ENCODE measurements at regions not wholly inside any gene's neighbourhood (a gene's known extent, or its start where the extent isn't known, plus 50 kb on each side); places are given as distances from the start of the nearest gene placed in this dataset.
"Not testable (repeated sequence)": the region's sequence is repeated elsewhere in the genome, so short reads cannot be mapped to it uniquely, and the experiment has no call there.

GRCh38 chr4:188737251-188738002 lies 598.2 kb downstream of the TRIML1 start:
- no peak for DNase-seq (ENCODE audit: low read depth)

DNA sequence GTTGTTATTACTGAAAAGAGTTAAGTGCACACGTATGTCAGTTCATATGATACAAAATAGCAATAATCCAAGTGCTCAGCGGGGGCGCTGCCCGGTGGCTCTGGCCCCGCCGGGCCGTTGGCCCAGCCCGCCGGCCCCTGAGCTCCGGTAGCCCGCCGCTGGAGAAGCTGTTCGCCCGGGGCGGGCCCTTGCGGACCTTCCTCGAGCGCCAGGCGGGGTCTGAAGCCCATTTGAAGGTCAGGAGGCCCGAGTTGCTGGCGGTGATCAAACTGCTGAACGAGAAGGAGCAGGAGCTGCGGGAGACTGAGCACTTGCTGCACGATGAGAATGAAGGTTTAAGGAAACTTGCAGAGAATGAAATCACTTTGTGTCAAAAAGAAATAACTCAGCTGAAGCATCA lies 599.0 kb downstream of the TRIML1 start:
- DNase-seq (ENCODE audit: low read depth) = not testable (repeated sequence)

DNA sequence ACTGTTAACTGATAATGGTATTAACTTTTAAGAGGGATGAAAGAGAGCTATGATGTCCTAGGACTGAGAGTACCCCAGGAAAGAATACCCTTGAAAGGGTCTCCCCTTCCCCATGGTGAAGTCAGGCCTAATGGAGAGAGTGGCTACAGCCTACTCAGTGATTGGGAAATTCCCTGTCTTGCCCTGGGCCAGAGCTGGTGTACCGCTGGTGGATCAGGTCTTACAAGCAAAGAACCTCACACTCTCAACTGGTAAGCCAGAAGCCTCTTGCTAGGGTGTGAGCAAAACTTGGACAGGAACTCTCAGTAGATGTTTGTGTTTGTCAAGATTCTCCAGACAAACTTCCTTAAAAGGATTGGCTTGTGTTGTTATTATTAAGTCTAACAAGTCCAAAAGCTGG lies 600.9 kb downstream of the TRIML1 start:
- DNase-seq (ENCODE audit: low read depth) = not testable (repeated sequence)

DNA sequence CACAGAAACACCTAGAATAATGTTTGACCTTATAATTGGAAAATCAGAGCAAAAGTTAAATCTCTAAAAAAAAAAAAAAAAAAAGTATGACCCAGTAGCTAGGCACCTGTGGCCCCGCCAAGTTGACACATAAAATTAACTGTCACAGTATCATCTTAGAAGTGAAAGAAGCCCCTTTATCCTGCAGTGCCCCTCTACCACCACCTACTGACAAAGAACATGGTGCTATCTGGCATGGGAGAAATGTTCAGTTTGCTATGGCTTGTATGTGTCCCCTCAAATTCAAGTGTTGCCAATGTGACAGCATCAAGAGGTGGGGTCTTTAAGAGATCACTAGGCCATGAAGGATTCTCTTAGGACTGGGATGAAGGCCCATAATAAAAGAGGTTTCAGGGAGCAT lies 601.5 kb downstream of the TRIML1 start:
- DNase-seq (ENCODE audit: low read depth) = not testable (repeated sequence)

DNA sequence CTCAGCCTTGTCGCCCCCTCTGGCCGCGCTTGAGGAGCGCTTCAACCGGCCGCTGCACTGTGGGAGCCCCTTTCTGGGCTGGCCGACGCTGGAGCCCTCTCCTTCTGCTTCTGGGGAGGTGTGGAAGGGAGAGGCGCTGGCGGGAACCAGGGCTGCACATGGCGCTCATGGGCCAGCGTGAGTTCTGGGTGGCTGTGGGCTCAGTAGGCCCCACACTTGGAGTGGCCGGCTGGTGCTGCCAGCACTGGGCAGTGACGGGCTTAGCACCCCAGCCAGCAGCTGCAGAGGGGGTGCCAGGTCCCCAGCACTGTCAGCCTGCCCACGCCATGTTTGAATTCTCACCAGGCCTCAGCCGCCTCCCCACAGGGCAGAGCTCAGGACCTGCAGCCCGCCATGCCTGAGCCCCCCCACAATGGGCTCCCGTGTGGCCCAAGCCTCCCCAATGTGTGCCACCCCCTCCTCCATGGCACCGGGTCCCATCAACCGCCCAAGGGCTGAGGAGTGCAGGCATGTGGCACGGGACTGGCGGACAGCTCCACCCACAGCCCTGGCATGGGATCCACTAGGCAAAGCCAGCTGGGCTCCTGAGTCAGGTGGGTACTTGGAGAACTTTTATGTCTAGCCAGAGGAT lies 615.2 kb downstream of the TRIML1 start:
- no peak for DNase-seq (ENCODE audit: low read depth)

DNA sequence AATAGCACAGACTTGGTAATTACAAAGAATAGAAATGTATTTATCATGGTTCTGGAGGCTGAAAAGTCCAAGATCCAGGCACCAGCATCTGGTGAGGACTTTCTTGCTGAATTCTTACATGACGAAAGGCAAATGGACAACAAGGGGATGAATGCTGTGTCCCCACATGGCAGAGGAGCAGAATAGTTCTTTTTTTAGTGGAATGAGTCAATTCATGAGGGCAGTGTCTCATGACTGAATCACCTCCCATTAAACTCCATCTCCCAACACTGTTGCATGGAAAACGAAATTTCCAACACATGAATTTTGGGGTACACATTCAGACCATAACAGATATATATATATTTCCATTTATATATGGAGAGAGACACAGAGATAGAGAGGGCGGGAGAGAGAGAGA lies 628.3 kb downstream of the TRIML1 start:
- no peak for DNase-seq (ENCODE audit: low read depth)

- no peak for DNase-seq (ENCODE audit: low read depth)
These were observed 639.7 kb downstream of the TRIML1 start for GRCh38 chr4:188778905-188779304.

DNA sequence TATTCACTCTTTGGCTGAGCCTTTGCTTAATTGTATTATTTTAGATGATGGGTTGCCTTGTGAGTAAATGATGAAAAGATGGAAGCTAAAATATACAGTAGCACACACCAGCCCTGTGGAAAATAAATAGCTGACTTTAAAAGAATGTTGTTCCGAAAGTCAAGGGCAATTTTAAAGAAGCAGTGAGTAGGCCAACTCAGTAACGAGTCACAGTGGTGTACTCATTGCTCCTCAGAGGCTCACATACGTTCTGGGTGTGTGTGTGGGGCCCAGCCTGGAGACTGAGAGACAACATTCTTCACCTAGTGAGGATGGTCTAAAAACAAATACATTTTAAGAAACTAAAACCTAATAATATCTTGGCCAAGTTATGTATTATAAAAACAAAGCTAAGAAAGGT lies 640.3 kb downstream of the TRIML1 start:
- no peak for DNase-seq (ENCODE audit: low read depth)

GRCh38 chr4:188780028-188780427 lies 640.8 kb downstream of the TRIML1 start:
- no peak for DNase-seq (ENCODE audit: low read depth)

GRCh38 chr4:188780686-188781085 lies 641.4 kb downstream of the TRIML1 start:
- no peak for DNase-seq (ENCODE audit: low read depth)

DNA sequence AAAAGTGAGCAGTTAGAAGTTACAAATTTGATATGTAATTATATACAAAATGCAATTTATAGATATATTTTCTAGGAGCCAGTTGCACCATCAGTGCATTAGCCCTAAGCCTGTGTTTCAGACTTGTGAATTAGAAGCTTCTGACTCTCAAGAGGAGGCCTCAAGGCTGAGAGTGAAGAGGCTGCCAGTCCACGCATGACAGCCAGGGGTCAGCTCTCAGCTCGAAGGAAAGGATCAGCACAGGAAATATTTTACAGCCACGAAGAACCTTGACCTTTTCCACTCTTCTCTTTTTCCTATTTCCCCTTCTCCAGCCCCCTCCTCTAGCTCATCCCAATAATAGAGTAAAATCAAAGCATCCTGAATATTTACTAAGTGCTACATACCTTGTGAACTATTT lies 642.4 kb downstream of the TRIML1 start:
- no peak for DNase-seq (ENCODE audit: low read depth)

DNA sequence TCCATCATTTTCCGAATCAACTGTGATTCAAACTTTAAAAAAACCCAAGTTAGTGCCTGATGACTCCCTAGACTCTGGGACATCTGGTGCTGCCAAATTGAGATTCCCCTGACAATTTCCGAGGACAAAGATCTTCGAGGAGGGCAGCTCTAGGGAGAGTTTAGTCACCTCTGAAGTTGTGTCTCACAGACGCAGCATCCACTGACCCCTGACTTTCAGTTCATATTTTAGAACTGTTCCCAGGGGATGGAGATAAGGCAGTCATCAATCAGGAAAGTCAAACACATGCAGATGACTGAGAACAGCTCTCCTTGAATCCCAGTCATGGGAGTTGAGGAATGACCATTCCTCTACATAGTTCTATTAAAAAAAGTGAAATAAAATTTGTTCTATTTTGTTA lies 643.9 kb downstream of the TRIML1 start:
- DNase-seq (ENCODE audit: low read depth) = no peak

DNA sequence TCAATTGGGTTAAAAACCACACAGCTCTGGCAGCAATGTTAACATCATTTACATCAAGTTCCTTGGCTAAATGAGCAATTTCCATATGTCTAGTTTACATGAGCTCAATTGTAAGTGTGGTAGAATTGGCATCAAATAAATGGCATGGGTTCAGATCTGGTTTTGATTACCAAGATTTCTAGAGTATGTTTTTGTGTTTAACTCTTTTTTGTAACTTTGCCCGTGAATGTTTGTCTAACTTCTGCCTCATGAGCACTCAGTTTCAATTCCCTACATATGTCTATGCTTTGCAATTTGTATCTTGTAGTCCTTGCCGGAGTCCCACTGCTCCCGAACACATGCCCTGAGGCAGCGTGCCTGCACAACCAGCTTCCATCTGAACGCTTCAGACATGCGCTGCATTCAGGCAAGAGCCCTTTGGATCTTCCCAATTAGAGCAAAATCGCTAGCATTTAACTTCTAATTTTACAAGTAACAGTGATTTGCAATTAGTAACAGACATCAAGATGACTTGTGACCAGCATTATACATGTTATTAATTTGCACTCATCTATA lies 644.4 kb downstream of the TRIML1 start:
- no peak for DNase-seq (ENCODE audit: low read depth)

DNA sequence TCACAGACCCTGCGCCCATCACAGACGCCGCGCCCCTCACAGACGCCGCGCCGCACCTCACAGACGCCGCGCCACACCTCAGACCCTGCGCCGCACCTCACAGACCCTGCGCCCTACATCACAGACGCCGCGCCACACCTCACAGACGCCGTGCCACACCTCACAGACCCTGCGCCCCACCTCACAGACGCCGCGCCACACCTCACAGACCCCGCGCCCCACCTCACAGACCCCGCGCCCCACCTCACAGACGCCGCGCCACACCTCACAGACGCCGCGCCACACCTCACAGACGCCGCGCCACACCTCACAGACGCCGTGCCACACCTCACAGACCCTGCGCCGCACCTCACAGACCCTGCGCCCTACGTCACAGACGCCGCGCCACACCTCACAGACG lies 657.4 kb downstream of the TRIML1 start:
- DNase-seq (ENCODE audit: low read depth) = not testable (repeated sequence)

- not testable (repeated sequence) for DNase-seq (ENCODE audit: low read depth)
These were observed 657.8 kb downstream of the TRIML1 start for GRCh38 chr4:188797011-188797410.

GRCh38 chr4:188804861-188805260 lies 665.6 kb downstream of the TRIML1 start:
- no peak for DNase-seq (ENCODE audit: low read depth)

DNA sequence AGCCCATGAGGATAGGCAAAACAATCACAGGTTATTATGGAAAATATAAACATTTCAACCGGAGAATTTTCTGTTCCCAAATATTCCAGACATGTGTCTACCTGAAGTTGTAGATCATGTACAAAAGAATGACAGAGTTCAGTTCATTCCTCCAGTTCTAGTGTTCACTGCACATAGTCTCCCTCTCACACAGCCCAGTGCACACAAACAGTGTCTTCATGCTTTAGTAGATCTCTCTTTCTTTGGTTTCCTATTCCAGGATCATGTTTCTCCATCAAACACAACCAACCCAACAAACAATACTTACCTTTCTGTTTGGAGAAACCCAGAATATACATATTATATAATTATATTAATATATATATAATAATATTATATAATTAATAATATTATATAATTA lies 671.9 kb downstream of the TRIML1 start:
- DNase-seq (ENCODE audit: low read depth) = no peak

DNA sequence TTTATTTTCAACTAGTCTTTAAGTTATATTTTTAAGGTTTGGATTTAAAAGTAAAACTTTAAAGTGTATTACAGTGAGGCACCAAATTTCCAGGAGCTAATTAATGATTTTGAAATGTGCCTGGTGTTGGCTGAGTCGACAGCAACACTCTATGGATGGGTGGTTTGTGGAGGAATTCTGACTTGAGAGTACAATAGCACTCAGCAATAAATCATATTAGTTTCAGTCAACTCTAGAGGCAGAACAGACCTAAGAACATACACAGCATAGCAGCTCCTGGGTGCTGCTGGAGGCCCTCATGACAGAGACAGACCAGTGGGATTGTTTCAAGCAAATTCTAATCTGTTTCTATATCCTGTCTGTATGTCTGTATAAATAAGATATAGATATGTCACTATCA lies 673.4 kb downstream of the TRIML1 start:
- no peak for DNase-seq (ENCODE audit: low read depth)

DNA sequence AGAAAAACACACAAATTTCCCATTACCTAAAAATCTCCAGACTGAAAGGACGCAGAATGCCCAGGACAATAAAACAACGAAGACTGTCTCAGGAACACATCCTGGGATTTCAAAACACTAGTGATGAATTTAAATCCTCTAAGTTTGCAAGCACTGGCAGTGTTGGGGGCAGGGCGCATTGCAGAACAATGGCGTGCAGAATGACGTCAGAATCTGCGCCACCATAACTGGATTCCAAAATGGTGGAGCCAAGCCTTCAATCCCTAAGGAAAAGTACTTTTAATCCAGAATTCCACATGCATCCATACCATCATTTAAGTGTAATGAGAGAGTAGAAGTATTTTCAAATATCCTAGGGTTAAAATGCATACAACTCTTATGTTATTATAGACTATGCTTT lies 679.1 kb downstream of the TRIML1 start:
- no peak for DNase-seq (ENCODE audit: low read depth)

DNA sequence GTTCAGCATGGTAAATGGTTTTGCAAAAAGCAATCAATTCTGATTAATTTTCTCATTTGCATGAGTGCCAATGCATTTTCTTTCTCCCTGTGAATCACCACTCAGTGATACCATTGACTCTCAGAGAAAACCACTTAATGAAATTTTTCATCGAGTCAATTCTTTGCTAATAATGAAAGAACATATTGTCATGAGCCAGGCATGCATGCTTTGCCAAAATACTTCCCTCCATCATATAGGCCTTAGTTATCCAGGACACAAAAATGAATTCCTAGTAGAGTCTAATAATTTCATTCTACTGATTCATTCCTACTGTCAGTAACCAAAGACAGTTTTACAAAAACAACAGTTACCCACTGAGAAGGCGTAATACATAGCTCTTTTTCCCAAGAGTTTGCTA lies 680.0 kb downstream of the TRIML1 start:
- DNase-seq (ENCODE audit: low read depth) = no peak

GRCh38 chr4:188821500-188821899 lies 682.3 kb downstream of the TRIML1 start:
- no peak for DNase-seq (ENCODE audit: low read depth)

DNA sequence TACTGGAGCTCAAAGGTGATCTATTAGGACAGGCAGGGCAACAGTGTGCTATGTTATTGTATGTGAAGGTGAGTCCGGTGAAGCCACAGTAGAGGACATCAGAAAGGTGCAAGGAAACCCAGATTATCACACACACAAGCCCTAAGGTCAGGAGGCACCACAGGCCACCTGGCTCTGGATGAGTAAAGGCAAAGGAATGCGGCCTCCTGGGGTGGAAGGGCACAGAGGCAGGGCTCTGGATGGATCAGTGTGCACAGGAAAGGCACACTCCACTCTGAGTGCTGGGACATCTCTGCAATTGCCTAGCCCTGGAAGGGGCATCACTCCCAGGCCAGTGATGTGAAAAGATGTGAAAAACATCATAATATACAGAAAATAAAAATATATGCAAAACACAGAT lies 683.5 kb downstream of the TRIML1 start:
- no peak for DNase-seq (ENCODE audit: low read depth)

- no peak for DNase-seq (ENCODE audit: low read depth)
These were observed 685.3 kb downstream of the TRIML1 start for GRCh38 chr4:188824553-188824952.

GRCh38 chr4:188826393-188826792 lies 687.2 kb downstream of the TRIML1 start:
- DNase-seq (ENCODE audit: low read depth) = no peak

Data from activated T-cell treated with anti-CD3 and anti-CD28 coated beads for 24 hours (primary cell).